NT2/D1 (cell line): ENCODE measurements at regions not wholly inside any gene's neighbourhood (a gene's known extent, or its start where the extent isn't known, plus 50 kb on each side); places are given as distances from the start of the nearest gene placed in this dataset.

Source experiments
- DNase-seq: peaks from one replicate; pipeline ENCODE4 v3.0.0-alpha.2; 2011; ENCODE audit warnings: low read depth, low spot score
- H3K27me3 ChIP-seq: 2 replicates; pipeline ENCODE4 v1.6.0; 2011; ENCODE audit warnings: mild to moderate bottlenecking; ENCODE audit not compliant: insufficient read length, insufficient read depth
- H3K36me3 ChIP-seq: 2 replicates; pipeline ENCODE4 v1.6.1; 2011; ENCODE audit warnings: mild to moderate bottlenecking, low read length, mixed read lengths; ENCODE audit not compliant: insufficient read depth, insufficient read length
- H3K4me1 ChIP-seq: 2 replicates; pipeline ENCODE4 v1.5.1; 2011; ENCODE audit not compliant: insufficient read depth, insufficient read length
- H3K4me3 ChIP-seq: 2 replicates; pipeline ENCODE4 v1.5.1; 2011; ENCODE audit warnings: low read depth; ENCODE audit not compliant: insufficient read length
- H3K9ac ChIP-seq: 2 replicates; pipeline ENCODE4 v1.6.0; 2011; ENCODE audit warnings: low read depth; ENCODE audit not compliant: insufficient read length
- H3K9me3 ChIP-seq: 2 replicates; pipeline ENCODE4 v1.5.1; 2011; ENCODE audit warnings: mild to moderate bottlenecking, low read length; ENCODE audit not compliant: insufficient read depth
- SUZ12 ChIP-seq: IDR thresholded peaks from 2 replicates; pipeline ENCODE4 v1.6.1; 2011; ENCODE audit not compliant: insufficient read length, insufficient read depth; ENCODE audit errors: extremely low read depth
- YY1 ChIP-seq: IDR thresholded peaks from 2 replicates; pipeline ENCODE4 v1.6.1; 2011; ENCODE audit not compliant: insufficient read length, insufficient read depth
- ZNF274 ChIP-seq: IDR thresholded peaks from 2 replicates; pipeline ENCODE4 v1.6.1; 2011; ENCODE audit warnings: mild to moderate bottlenecking, low read depth, low read length

DNA sequence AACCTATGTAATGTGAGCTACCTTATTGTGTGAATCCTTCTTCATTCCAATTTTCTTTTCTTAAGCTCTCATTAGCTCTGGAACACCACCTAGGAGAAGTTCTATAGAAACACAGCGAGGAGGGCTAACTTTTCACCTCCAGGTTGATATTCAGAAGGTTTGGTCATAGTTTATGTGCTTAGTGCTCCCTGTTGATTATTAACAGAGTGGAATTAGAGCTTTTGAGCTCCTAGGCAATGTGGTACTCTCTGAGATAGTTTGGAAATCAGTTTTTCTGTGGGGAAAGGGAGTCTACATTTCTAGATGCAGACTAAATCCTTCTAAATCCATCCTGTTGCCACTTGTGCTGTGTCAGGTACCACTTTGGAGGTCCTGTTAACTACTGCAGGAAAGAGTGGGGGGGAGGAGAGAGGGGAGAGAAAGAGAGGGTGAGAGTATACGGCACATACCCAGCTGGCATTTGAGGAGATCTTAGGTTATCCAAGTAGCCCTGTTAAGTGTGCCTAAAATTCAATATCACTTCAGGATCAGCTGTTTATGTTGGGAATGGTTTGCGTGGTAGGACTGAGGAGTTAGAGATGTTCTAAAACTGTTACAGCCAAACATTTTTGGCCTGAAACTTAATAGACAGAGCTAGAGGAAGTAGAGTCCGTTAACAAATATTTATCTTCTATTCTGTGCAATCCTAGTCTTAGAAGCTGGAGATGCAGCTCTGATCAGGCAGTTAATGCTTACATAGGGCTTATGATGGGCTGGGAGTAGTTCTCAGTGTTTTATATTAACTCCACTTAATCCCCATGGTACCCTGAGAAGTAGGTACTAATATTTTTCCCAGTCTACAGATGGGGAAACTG is 117.5 kb upstream of the PROK2 start:
- TF ChIP-seq YY1 (no peak), ZNF274 (no peak), SUZ12 (no peak)
- Histone ChIP-seq H3K4me1 (no peaks in the 10 kb centered on the region), H3K9ac (no peak overlapping the region), H3K27me3 (no peaks in the 10 kb centered on the region), H3K4me3 (no peak overlapping the region), H3K9me3 (no peaks in the 10 kb centered on the region), H3K36me3 (no peaks in the 10 kb centered on the region)
- no peak for DNase-seq

DNA sequence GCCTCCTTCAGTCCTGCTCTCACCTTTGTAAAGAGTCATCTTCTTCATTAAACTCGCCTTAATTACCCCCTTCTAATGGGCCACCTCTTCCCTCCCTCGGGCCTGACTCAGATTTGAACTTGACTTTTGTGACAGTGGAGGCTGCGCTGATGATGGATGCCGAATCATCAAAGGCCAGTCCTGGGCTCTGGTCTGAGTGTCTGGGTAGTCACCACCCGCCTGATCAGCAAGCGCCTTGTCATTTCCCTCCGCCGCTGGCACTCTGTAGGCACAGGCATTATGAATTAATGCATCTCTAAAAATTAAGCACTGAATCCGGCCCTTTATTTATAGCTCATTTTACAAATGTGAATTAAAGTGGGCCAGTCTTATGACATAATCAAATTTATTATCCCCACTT is 116.7 kb upstream of the PROK2 start:
- no peak for DNase-seq
- Histone ChIP-seq H3K4me3 (no peak overlapping the region), H3K9ac (no peak overlapping the region), H3K36me3 (no peaks in the 10 kb centered on the region), H3K4me1 (no peaks in the 10 kb centered on the region), H3K27me3 (no peaks in the 10 kb centered on the region), H3K9me3 (no peaks in the 10 kb centered on the region)
- TF ChIP-seq ZNF274 (no peak), YY1 (no peak), SUZ12 (no peak)

DNA sequence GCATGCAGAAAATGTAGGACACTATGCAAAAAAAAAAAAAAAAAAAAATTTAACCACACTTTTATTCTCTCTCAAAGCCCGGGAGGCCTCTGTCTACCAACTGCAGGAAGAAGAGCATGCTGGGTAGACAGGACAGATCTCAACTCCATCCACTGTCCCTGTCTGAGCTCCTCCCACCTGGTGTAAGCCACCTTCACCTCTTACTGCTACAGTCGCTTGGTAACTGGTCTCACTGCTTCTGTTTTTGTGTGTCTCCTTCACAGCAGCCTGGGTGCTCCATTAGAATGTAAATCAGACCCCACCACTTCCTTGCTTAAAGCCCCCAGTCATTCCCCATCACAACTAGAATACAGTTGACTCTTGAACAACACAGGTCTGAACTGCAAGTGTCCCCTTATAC is 115.1 kb upstream of the PROK2 start:
- H3K27me3 ChIP-seq, result no peaks in the 10 kb centered on the region
- H3K36me3 ChIP-seq, result no peaks in the 10 kb centered on the region
- H3K4me1 ChIP-seq, result no peaks in the 10 kb centered on the region
- TF ChIP-seq ZNF274 (no peak), SUZ12 (no peak), YY1 (no peak)
- no peaks in the 10 kb centered on the region for H3K9me3 ChIP-seq
- H3K4me3 ChIP-seq, result no peak overlapping the region
- no peak for DNase-seq
- H3K9ac ChIP-seq, result no peak overlapping the region

DNA sequence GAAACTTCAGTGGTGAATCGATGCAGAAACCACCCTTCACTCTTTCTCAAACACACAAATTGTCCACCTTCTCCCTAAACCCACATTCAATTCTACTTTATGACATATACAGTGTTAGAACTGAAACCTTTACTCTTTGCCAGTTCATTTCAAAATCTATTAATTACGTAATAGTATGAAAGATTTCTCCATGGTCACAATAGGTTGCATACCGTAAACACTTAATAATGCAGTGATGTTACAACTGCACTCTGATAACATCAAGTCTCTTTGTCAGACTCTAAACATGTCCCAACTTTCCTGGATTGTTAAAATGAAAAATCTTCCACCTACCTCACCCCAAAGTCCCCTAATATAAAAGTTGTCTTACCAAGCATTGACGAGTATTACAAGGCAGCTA is 111.8 kb upstream of the PROK2 start:
- Histone ChIP-seq H3K9ac (no peak overlapping the region), H3K4me1 (peaks cover 6% of the 10 kb centered on the region), H3K4me3 (no peak overlapping the region), H3K27me3 (no peaks in the 10 kb centered on the region), H3K36me3 (no peaks in the 10 kb centered on the region), H3K9me3 (no peaks in the 10 kb centered on the region)
- no peak for TF ChIP-seq ZNF274
- no peak for TF ChIP-seq SUZ12
- no peak for TF ChIP-seq YY1
- no peak for DNase-seq

DNA sequence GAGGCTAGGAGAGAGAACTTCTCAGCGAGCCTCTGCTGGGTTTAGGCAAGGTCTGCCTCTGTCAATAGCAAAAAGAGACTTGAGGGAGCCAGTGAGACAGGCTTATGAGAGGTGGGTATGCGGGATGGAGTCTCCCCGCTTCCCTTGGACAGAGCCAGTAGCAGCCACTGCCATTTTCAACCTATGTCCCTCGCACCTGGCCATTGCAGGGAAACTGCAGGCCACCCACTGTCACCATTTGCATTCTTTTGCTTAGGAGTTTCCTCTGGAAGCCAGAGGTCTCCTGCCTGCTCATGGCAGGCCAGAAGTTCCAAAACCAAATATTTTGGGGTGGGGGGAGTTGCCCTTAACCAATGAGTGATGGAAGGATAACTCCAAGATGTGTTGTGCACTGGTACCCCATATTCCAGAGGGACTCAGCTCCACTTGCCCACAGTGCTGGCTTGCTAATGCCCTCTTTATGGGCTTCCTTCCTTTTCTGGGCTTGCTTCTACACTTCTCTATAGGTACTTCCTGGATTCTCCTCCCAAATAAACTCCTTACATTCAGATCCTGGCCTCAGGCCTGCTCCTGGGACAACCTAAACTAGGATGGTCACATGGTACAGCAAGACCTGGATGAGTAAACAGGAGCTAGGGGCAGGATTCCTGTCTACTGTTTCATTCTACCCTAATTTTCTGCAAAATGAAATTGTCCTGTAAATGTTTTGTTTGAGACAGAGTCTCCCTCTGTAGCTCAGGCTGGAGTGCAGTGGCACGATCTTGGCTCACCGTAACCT is 108.9 kb upstream of the PROK2 start:
- H3K4me1 ChIP-seq, result peaks cover 9% of the 10 kb centered on the region
- no peak for TF ChIP-seq SUZ12
- TF ChIP-seq ZNF274, result no peak
- H3K36me3 ChIP-seq, result no peaks in the 10 kb centered on the region
- no peaks in the 10 kb centered on the region for H3K27me3 ChIP-seq
- H3K9ac ChIP-seq, result no peak overlapping the region
- H3K4me3 ChIP-seq, result no peak overlapping the region
- H3K9me3 ChIP-seq, result no peaks in the 10 kb centered on the region
- DNase-seq, result no peak

DNA sequence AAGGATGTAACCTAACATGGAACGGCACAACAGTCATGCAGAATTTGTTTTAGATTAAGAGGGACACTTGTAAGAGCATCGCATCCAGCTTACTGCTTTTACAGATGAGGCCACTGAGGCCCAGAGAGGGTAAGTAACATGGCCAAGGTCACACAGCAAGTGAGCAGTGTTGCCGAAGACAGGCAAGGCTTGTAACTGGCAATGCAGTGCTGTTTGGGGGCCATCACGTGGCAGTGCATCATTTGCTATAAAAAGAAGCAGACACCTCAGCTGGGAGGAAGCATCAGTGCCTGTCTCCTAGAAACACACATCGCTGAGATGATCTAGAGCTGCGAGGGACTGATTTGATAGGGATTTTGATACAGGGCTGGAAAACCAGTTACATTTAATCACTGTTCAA is 108.2 kb upstream of the PROK2 start:
- no peak for DNase-seq
- TF ChIP-seq ZNF274 (no peak), SUZ12 (no peak), YY1 (no peak)
- peaks cover 9% of the 10 kb centered on the region for H3K4me1 ChIP-seq
- H3K36me3 ChIP-seq, result no peaks in the 10 kb centered on the region
- H3K9me3 ChIP-seq, result no peaks in the 10 kb centered on the region
- H3K9ac ChIP-seq, result no peak overlapping the region
- no peak overlapping the region for H3K4me3 ChIP-seq
- no peaks in the 10 kb centered on the region for H3K27me3 ChIP-seq

DNA sequence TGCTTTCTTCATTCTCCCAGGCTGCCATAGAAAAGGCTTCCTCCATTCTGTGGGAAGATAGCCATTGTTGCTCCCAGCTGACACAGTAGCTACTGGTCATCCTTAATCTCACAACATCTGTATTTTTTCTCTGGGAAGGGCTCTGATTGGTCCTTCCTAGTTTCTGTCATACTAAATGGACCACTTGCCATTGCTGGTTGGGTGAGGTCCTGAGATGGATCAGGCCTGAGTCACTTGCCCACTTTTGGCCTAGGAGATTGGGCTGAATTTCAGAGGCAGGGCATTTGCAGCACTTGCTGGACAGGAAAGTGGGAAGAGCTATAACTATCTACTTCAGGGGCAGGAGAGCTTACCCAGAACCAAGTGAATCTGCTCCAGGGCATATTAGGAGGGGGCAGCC is 106.5 kb upstream of the PROK2 start:
- no peaks in the 10 kb centered on the region for H3K27me3 ChIP-seq
- peaks cover 9% of the 10 kb centered on the region for H3K4me1 ChIP-seq
- no peak overlapping the region for H3K4me3 ChIP-seq
- H3K36me3 ChIP-seq, result no peaks in the 10 kb centered on the region
- TF ChIP-seq SUZ12, result no peak
- H3K9me3 ChIP-seq, result no peaks in the 10 kb centered on the region
- DNase-seq, result no peak
- H3K9ac ChIP-seq, result no peak overlapping the region
